ENCODE measurements at regions not wholly inside any gene's neighbourhood (a gene's known extent, or its start where the extent isn't known, plus 50 kb on each side); places are given as distances from the start of the nearest gene placed in this dataset.

DNA sequence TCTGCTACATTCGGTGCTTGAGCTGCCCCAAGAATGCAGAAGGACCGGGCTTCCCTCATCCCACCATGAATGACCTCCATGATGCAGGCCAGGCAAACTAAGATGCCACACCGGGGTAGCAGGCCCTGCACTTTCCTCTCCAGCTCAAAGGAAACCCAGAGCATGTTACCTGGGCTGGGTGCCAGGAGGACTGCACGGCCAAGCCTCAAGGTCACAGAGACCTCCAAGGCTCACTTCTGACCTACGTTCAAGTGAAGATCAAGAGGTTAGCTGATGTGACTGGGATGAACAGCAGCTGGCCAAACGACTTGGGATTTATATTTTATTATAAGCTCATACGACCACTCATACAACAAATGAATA, 501.8 kb downstream of the CD83 start:
- no peak for TF ChIP-seq ZNF658 (tag by site-specific recombination; IDR thresholded peaks at IDR 0.05)
- no peak for TF ChIP-seq GLI4 (tag by site-specific recombination; IDR thresholded peaks at IDR 0.05)
- TF ChIP-seq ZEB2 (tag by site-specific recombination; IDR thresholded peaks at IDR 0.05) = no peak
- no peak for TF ChIP-seq SETDB1 (IDR thresholded peaks at IDR 0.05; ENCODE audit: insufficient read length, low read length)
- TF ChIP-seq, protein P1, sequence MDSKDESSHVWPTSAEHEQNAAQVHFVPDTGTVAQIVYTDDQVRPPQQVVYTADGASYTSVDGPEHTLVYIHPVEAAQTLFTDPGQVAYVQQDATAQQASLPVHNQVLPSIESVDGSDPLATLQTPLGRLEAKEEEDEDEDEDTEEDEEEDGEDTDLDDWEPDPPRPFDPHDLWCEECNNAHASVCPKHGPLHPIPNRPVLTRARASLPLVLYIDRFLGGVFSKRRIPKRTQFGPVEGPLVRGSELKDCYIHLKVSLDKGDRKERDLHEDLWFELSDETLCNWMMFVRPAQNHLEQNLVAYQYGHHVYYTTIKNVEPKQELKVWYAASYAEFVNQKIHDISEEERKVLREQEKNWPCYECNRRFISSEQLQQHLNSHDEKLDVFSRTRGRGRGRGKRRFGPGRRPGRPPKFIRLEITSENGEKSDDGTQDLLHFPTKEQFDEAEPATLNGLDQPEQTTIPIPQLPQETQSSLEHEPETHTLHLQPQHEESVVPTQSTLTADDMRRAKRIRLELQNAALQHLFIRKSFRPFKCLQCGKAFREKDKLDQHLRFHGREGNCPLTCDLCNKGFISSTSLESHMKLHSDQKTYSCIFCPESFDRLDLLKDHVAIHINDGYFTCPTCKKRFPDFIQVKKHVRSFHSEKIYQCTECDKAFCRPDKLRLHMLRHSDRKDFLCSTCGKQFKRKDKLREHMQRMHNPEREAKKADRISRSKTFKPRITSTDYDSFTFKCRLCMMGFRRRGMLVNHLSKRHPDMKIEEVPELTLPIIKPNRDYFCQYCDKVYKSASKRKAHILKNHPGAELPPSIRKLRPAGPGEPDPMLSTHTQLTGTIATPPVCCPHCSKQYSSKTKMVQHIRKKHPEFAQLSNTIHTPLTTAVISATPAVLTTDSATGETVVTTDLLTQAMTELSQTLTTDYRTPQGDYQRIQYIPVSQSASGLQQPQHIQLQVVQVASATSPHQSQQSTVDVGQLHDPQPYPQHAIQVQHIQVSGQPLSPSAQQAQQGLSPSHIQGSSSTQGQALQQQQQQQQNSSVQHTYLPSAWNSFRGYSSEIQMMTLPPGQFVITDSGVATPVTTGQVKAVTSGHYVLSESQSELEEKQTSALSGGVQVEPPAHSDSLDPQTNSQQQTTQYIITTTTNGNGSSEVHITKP (tag by site-specific recombination; IDR thresholded peaks at IDR 0.05) = no peak
- TF ChIP-seq, protein P2, sequence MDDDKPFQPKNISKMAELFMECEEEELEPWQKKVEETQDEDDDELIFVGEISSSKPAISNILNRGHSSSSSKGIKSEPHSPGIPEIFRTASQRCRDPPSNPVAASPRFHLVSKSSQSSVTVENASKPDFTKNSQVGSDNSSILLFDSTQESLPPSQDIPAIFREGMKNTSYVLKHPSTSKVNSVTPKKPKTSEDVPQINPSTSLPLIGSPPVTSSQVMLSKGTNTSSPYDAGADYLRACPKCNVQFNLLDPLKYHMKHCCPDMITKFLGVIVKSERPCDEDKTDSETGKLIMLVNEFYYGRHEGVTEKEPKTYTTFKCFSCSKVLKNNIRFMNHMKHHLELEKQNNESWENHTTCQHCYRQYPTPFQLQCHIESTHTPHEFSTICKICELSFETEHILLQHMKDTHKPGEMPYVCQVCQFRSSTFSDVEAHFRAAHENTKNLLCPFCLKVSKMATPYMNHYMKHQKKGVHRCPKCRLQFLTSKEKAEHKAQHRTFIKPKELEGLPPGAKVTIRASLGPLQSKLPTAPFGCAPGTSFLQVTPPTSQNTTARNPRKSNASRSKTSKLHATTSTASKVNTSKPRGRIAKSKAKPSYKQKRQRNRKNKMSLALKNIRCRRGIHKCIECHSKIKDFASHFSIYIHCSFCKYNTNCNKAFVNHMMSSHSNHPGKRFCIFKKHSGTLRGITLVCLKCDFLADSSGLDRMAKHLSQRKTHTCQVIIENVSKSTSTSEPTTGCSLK (tag by site-specific recombination; IDR thresholded peaks at IDR 0.05) = no peak
- TF ChIP-seq ZNF394 (tag by site-specific recombination; IDR thresholded peaks at IDR 0.05; ENCODE audit: borderline replicate concordance) = no peak
- TF ChIP-seq, protein P3, sequence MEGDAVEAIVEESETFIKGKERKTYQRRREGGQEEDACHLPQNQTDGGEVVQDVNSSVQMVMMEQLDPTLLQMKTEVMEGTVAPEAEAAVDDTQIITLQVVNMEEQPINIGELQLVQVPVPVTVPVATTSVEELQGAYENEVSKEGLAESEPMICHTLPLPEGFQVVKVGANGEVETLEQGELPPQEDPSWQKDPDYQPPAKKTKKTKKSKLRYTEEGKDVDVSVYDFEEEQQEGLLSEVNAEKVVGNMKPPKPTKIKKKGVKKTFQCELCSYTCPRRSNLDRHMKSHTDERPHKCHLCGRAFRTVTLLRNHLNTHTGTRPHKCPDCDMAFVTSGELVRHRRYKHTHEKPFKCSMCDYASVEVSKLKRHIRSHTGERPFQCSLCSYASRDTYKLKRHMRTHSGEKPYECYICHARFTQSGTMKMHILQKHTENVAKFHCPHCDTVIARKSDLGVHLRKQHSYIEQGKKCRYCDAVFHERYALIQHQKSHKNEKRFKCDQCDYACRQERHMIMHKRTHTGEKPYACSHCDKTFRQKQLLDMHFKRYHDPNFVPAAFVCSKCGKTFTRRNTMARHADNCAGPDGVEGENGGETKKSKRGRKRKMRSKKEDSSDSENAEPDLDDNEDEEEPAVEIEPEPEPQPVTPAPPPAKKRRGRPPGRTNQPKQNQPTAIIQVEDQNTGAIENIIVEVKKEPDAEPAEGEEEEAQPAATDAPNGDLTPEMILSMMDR (tag by site-specific recombination; IDR thresholded peaks at IDR 0.05) = no peak
- TF ChIP-seq, protein P4, sequence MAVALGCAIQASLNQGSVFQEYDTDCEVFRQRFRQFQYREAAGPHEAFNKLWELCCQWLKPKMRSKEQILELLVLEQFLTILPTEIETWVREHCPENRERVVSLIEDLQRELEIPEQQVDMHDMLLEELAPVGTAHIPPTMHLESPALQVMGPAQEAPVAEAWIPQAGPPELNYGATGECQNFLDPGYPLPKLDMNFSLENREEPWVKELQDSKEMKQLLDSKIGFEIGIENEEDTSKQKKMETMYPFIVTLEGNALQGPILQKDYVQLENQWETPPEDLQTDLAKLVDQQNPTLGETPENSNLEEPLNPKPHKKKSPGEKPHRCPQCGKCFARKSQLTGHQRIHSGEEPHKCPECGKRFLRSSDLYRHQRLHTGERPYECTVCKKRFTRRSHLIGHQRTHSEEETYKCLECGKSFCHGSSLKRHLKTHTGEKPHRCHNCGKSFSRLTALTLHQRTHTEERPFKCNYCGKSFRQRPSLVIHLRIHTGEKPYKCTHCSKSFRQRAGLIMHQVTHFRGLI (tag by site-specific recombination; IDR thresholded peaks at IDR 0.05) = no peak
- TF ChIP-seq, protein P5, sequence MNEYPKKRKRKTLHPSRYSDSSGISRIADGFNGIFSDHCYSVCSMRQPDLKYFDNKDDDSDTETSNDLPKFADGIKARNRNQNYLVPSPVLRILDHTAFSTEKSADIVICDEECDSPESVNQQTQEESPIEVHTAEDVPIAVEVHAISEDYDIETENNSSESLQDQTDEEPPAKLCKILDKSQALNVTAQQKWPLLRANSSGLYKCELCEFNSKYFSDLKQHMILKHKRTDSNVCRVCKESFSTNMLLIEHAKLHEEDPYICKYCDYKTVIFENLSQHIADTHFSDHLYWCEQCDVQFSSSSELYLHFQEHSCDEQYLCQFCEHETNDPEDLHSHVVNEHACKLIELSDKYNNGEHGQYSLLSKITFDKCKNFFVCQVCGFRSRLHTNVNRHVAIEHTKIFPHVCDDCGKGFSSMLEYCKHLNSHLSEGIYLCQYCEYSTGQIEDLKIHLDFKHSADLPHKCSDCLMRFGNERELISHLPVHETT (tag by site-specific recombination; IDR thresholded peaks at IDR 0.05) = no peak
- TF ChIP-seq TCF7L2 (IDR thresholded peaks at IDR 0.05; ENCODE audit: borderline replicate concordance, low read depth, low read length) = no peak
- no peak for TF ChIP-seq ZNF10 (tag by site-specific recombination; IDR thresholded peaks at IDR 0.05)
- TF ChIP-seq ZNF529 (tag by site-specific recombination; IDR thresholded peaks at IDR 0.05; ENCODE audit: insufficient replicate concordance) = no peak
- no peak for TF ChIP-seq ZBTB8A (tag by site-specific recombination; IDR thresholded peaks at IDR 0.05)
